ENCODE measurements at regions not wholly inside any gene's neighbourhood (a gene's known extent, or its start where the extent isn't known, plus 50 kb on each side); places are given as distances from the start of the nearest gene placed in this dataset.
A peak's percentile ranks its signal among the peaks of the same experiment; 100 is the strongest.

GRCh38 chr3:168823466-168823865 lies 727.7 kb upstream of the GOLIM4 start:
- TF ChIP-seq CTCF (conservative IDR thresholded peaks at IDR 0.05) (no peak), EZH2 (IDR thresholded peaks at IDR 0.05; ENCODE audit: low read depth) (no peak)
- no peaks in the 10 kb centered on the region for H3K36me3 ChIP-seq (ENCODE audit: low read depth)

GRCh38 chr3:168820810-168821415 lies 725.2 kb upstream of the GOLIM4 start:
- no peak for DNase-seq
- ChIA-PET CTCF (no interaction called here), POLR2A (ENCODE audit: unreplicated experiment) (no interaction called here)
- no peaks in the 10 kb centered on the region for H3K36me3 ChIP-seq (ENCODE audit: low read depth)
- TF ChIP-seq EZH2 (IDR thresholded peaks at IDR 0.05; ENCODE audit: low read depth), result no peak
- TF ChIP-seq CTCF (conservative IDR thresholded peaks at IDR 0.05), result no peak
- H3K9me2 ChIP-seq (ENCODE audit: insufficient read depth), result no peaks in the 10 kb centered on the region
- H3K4me1 ChIP-seq (replicated peaks; ENCODE audit: insufficient read depth), result no peaks in the 10 kb centered on the region
- H4K20me1 ChIP-seq (ENCODE audit: insufficient read depth), result no peaks in the 10 kb centered on the region
- H3K9me3 ChIP-seq (ENCODE audit: insufficient read depth, low read depth), result no peaks in the 10 kb centered on the region
- intact Hi-C loops (cut with micrococcal nuclease; ENCODE audit: unreplicated experiment), result no loop called here
- no peaks in the 10 kb centered on the region for H3K79me2 ChIP-seq (ENCODE audit: low read depth)
- no peak overlapping the region for H2AFZ ChIP-seq
- no TSS peak for BruUV-seq (replicated peaks)
- no peak overlapping the region for H3K4me3 ChIP-seq
- H3K27me3 ChIP-seq (ENCODE audit: insufficient read depth, low read depth), result no peaks in the 10 kb centered on the region
- H3K27ac ChIP-seq, result no peak overlapping the region
- no peaks in the 10 kb centered on the region for H3F3A ChIP-seq (ENCODE audit: insufficient read depth, low read depth)
- no peak overlapping the region for H3K4me2 ChIP-seq

More at GRCh38 chr3:168823466-168823865, 727.7 kb upstream of the GOLIM4 start:
- no peak overlapping the region for H2AFZ ChIP-seq
- no peak for DNase-seq
- ChIA-PET POLR2A (ENCODE audit: unreplicated experiment) (interaction anchor here (0.6 kb wide), 1 partner anchor 10 kb away, joined by 4 read pairs; no protein-coding TSS in a partner anchor), CTCF (no interaction called here)
- H3K4me1 ChIP-seq (replicated peaks; ENCODE audit: insufficient read depth), result no peaks in the 10 kb centered on the region
- BruUV-seq (replicated peaks), result no TSS peak
- H3K9me2 ChIP-seq (ENCODE audit: insufficient read depth), result no peaks in the 10 kb centered on the region
- H3K27me3 ChIP-seq (ENCODE audit: insufficient read depth, low read depth), result no peaks in the 10 kb centered on the region
- H3K4me3 ChIP-seq, result no peak overlapping the region
- intact Hi-C loops (cut with micrococcal nuclease; ENCODE audit: unreplicated experiment), result no loop called here
- H3K27ac ChIP-seq, result no peak overlapping the region
- H3K4me2 ChIP-seq, result no peak overlapping the region
- H3K9me3 ChIP-seq (ENCODE audit: insufficient read depth, low read depth), result no peaks in the 10 kb centered on the region
- no peaks in the 10 kb centered on the region for H3F3A ChIP-seq (ENCODE audit: insufficient read depth, low read depth)
- H3K79me2 ChIP-seq (ENCODE audit: low read depth), result no peaks in the 10 kb centered on the region
- H4K20me1 ChIP-seq (ENCODE audit: insufficient read depth), result no peaks in the 10 kb centered on the region

DNA sequence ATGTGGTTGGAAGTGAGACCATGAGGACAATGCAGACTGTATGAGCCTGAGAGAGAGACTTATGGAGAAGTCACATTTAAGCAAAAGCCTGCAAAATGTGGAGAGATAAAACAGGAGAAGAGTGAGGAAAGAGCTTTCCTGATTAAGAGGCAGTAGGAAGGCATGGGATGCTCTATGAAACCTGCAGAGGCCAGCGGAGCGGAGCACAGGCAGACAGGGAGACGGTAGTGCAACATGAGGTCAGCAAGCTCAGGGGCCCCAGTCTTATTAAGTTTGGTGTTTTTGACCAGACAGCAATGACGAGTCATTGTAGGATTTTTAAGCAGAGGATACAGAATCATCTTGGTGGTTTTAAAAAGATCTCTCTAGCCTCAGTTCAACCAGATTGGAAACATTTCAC lies 721.5 kb upstream of the GOLIM4 start:
- POLR2A ChIA-PET (ENCODE audit: unreplicated experiment), result no interaction called here
- TF ChIP-seq EZH2 (IDR thresholded peaks at IDR 0.05; ENCODE audit: low read depth), result no peak
- BruUV-seq (replicated peaks), result no TSS peak

GRCh38 chr3:168815946-168816345 lies 720.2 kb upstream of the GOLIM4 start:
- no TSS peak for BruUV-seq (replicated peaks)
- Histone ChIP-seq H3F3A (ENCODE audit: insufficient read depth, low read depth) (no peaks in the 10 kb centered on the region), H3K4me3 (no peak overlapping the region), H3K4me2 (no peak overlapping the region), H3K27me3 (ENCODE audit: insufficient read depth, low read depth) (no peaks in the 10 kb centered on the region), H3K27ac (no peak overlapping the region), H3K9me2 (ENCODE audit: insufficient read depth) (no peaks in the 10 kb centered on the region), H2AFZ (peak overlapping the region; percentile 68; the same call in 1 of the 2 replicates), H3K36me3 (ENCODE audit: low read depth) (no peaks in the 10 kb centered on the region), H3K79me2 (ENCODE audit: low read depth) (no peaks in the 10 kb centered on the region), H3K9me3 (ENCODE audit: insufficient read depth, low read depth) (no peaks in the 10 kb centered on the region), H4K20me1 (ENCODE audit: insufficient read depth) (no peaks in the 10 kb centered on the region), H3K4me1 (replicated peaks; ENCODE audit: insufficient read depth) (no peaks in the 10 kb centered on the region)
- TF ChIP-seq EZH2 (IDR thresholded peaks at IDR 0.05; ENCODE audit: low read depth) (no peak), CTCF (conservative IDR thresholded peaks at IDR 0.05) (no peak)
- ChIA-PET CTCF (no interaction called here), POLR2A (ENCODE audit: unreplicated experiment) (no interaction called here)
- intact Hi-C loops (cut with micrococcal nuclease; ENCODE audit: unreplicated experiment), result no loop called here
- DNase-seq, result no peak

More for the DNA sequence above, 721.5 kb upstream of the GOLIM4 start:
- Histone ChIP-seq H3K4me1 (replicated peaks; ENCODE audit: insufficient read depth) (no peaks in the 10 kb centered on the region), H3F3A (ENCODE audit: insufficient read depth, low read depth) (no peaks in the 10 kb centered on the region), H3K4me3 (no peak overlapping the region), H3K9me3 (ENCODE audit: insufficient read depth, low read depth) (no peaks in the 10 kb centered on the region), H3K27ac (no peak overlapping the region), H4K20me1 (ENCODE audit: insufficient read depth) (no peaks in the 10 kb centered on the region), H3K79me2 (ENCODE audit: low read depth) (no peaks in the 10 kb centered on the region), H3K9me2 (ENCODE audit: insufficient read depth) (no peaks in the 10 kb centered on the region), H3K36me3 (ENCODE audit: low read depth) (no peaks in the 10 kb centered on the region), H3K27me3 (ENCODE audit: insufficient read depth, low read depth) (no peaks in the 10 kb centered on the region), H2AFZ (no peak overlapping the region), H3K4me2 (no peak overlapping the region)
- no peak for DNase-seq
- intact Hi-C loops (cut with micrococcal nuclease; ENCODE audit: unreplicated experiment), result no loop called here
- CTCF ChIA-PET, result no interaction called here

Measured in PC-9 (cell line).